CD1c-positive myeloid dendritic cell (primary cell): ENCODE measurements at regions not wholly inside any gene's neighbourhood (a gene's known extent, or its start where the extent isn't known, plus 50 kb on each side); places are given as distances from the start of the nearest gene placed in this dataset.

Source experiments
- DNase-seq: peaks from one replicate; pipeline ENCODE4 v3.0.0-alpha.2; 2016; ENCODE audit errors: extremely low spot score

DNA sequence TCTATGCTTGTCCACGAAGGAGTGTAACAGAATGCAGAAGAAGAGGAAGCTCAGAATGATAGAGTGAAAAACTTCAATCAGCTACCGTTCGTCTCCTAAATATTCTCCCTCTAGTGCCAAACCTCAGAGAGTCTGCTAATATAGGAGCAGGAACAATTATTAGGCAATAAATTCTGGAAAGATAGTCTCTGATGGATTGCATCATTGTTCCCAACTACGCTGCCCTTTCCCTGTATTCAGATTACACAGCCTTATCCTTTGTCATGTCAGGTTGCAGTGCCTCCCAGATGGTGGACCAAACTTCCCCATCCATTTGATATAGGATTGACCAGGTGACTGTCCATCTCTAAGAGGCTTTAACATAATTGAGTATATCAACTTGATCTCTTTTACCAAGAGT is 811.5 kb upstream of the CHAC2 start:
- no peak for DNase-seq

DNA sequence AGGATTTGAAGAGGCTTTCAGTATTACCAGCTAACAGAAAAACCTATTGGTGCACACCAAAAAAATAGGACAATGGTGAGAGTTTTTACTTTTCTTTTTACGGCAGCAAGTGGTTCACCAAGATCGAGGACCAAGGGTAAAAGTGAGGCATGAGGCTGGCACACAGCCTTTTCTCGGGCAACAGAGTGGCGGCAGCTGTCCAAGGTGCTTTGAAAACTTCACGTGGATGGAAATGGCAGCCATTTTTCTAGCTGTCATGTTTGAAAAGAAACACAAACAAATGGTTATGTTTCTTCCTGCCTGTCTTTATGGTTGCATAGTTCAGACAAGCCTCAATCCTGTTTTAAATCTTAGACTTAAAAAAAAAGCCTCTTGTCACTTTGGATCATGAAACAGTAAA is 812.5 kb upstream of the CHAC2 start:
- DNase-seq, result no peak

DNA sequence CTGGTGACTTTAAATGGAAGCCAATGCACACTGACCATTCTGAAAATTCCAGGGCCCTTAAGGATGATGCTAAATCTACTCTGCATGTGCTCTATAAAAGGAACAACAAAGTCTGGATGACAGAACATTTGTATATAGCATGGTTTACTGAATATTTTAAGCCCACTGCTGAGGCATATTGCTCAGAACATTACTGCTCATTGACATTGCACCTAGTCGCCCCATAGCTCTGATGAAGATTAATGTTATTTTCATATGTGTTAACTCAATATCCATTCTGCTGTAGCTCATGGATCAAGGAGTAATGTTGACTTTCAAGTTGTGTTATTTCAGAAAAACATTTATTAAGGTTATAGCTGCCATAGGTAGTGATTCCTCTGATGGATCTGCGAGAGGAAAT is 827.5 kb upstream of the CHAC2 start:
- no peak for DNase-seq

DNA sequence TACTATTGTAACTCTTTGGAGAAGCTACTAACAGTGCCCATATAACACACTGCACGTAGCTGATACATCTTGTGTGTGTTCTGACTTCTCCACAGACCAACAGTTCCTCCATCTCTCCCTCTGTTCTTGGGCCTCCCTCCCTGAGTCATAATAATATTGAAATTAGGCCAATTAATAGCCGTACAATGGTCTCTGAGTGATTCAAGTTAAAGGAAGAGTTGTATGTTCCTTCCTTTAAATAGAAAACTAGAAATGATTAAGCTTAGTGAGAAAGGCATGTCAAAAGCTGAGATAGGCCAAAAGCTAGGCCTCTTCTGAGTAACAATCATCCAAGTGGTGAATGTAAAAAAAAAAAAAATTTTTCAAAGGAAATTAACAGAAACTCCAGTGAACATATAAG is 828.4 kb upstream of the CHAC2 start:
- no peak for DNase-seq

DNA sequence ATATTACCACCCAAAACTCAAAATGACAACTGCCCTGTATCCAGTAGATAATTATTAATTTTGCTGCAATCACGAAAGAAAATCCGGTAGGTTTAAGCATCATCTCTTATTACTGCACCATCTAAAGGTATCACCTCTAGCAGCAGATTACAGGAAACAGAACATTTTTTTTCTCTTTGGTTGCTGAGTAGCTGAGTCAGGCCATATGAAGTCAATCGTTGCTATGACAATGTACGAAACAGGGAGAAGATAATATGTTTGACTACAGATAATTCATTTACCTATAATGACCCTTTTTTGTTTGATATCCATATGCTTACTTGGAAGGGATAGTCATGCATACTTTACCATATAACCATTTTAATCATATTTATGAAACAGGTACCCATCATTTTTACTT is 831.6 kb upstream of the CHAC2 start:
- DNase-seq, result no peak

DNA sequence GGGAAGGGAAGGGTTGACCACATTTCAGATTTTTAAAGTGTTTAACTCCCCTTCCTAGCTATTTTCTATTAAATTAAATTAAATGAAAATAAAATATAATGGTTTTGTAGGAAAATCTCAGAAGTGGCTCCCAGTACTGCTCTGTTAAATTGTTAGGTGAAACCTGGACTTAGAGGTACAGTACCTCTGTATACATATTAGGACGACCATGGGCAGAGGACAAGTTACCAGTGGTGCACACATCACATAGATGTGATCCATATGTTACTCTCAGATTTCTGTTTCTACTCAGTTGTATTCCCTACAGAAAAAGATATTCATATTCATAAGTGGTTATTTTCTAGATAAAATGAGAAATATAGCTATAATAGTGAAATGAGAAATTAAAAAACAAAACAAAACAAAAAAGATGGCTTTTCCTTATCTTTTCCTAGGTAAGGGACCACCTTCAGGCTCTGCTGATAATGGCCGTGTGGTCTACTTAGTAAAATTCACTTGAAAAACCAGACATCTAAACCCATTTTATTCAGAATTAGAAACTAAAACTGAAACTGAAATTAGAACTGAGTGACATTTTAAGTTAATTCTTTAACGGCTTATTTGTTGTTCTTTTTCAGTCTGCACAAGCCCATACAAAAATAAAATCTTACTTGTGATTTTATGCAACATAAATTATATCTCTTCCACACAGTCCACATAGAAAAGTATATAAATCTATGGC is 832.5 kb upstream of the CHAC2 start:
- no peak for DNase-seq

DNA sequence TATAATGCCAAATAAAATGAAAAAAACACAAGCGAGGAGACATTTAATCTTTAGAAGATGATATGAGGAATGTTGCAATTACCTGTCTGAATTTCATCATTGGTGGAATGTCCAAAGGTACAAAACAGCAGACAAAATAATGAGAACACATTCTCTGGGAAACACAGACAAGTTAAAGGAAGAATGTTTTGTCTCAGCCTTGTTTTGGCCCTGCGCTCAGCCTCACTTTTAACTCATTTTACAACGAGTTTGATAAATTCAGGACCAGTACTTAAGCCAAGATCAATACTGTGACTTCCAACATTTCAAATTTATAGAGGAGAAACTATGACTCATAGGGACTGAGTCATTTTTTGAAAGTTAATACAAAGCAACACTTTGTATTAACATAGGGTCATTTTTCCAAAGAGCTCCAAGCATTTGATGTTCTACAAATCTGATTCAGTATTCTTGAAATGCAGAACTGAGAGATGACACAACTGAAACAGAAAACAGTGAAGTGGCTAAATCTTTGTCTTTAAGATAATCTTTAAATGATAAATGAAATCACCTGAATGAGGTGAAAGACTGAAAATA is 833.2 kb upstream of the CHAC2 start:
- no peak for DNase-seq

DNA sequence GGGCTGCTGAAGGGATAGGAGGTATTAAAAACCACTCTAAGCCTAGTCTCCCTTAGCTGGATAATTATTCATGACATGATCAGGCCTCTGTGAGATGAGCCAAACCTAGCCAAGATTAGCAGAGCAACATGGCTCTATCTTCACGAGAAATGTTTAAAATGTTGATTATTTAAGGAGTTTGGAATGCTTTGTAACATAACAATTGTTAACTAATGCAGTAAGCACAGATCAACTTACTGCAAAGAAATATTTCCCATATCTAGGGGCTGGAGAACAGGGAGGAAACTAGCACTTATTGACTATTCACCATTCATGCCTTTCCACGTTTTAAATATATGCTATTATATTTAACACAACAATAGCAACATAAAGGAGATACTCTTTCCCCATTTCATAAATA is 833.7 kb upstream of the CHAC2 start:
- no peak for DNase-seq

DNA sequence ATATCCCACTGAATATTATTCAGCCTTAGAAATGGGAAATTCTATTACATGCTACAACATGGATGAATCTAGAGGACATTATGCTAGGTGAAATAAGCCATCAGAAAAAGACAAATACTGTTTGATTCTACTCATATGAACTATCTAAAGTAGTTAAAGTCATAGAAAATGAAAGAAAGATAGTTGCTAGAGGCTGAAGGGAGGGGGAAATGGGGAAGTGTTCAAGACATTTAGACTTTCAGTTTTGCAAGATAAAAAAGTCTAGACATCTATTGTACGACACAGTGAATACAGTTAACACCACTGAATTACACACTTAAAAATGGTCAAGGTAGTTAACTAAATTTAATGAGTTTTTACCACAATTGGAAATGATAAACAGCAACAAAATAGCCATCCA is 835.9 kb upstream of the CHAC2 start:
- DNase-seq, result no peak

DNA sequence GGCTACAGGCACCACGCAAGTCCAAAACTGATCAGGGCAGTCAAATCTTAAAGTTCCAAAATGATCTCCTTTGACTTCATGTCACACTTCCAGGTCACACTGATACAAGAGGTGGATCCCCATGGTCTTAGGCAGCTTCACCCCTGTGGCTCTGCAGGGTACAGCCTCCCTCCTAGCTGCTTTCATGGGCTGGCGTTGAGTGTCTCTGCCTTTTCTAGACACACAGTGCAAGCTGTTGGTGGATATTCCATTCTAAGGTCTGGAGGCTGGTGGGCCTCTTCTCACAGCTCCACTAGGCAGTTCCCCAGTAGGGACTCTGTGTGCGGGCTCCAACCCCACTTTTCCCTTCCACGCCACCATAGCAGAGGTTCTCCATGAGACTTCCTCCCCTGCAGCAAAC is 838.2 kb upstream of the CHAC2 start:
- DNase-seq, result no peak

DNA sequence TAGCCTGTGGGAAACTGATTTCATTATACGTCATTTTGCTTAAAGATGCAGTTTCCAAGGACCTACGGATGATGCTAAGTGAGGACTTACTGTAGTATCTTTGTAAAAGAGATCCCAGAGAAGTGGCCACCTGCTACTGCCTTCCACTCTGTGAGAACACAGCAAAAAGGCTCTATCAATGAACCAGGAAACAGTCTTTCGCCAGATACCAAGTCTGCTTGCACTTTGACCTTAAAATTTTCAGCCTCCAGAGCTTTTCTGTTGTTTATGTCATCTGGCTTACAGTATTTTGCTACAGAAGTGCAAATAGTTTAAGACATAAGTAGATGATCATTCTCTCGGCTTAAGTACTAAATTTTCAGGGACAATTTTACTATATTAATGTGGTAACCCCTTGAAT is 847.9 kb upstream of the CHAC2 start:
- no peak for DNase-seq

DNA sequence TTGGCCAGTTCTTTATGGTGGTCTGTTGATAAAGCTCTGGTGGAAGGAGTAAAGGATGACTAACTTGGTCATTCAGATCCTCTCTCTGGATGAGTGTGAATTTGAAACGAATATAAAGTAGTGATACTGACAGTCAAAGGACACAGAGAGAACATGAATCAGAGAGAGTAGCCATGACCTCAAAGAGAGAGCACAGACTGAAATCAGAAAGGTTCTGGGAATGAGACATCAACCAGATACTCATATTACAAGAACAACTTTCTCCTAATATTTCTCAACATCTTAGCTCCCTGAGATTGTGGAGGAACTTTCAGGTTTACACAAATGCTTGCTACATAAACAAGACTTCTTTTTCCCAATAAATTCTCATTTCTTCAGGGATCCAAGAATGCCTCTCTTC is 849.1 kb upstream of the CHAC2 start:
- DNase-seq, result no peak

DNA sequence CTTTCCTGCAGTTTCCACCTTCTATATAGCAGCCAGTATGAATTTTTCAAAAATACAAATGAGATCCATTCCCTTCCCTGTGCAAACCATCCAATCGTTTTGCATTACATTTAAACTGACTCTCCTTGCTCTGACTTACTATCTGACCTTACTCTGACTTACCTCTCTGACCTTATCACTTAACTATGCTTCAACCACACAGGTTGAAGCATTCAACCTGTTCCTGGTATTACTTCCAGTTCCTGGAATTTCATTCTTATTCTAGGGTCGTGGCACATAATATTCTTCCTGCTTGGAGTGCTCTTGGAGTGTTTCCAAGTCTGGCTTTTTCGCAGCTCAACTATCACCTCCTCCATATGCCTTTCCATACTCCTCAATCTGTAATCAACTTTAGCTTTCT is 850.6 kb upstream of the CHAC2 start:
- DNase-seq, result no peak

DNA sequence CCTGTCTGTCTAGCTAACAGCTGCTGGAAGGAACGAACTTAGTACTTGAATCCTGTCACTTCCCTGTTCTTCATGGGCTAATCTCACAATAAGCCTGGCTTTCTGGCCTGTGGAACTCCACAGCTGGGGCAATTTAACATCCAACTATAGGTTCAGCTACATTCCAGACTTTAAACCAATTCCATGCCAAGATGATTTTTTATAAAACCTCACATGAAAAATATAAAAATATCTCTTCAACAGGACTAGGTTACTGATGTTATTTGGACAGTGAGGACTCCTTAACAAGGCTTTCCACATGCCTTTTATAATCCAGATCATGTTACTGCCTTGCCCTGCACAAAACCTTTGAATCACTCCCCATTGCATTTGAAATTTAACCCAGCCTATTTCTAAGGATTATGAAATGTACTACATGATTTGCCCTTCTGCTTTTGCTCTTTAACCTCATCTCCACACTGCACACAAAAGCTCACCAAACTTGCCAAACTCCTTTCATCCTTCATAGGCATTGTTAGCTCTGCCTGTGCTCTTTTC is 863.2 kb upstream of the CHAC2 start:
- DNase-seq, result no peak

DNA sequence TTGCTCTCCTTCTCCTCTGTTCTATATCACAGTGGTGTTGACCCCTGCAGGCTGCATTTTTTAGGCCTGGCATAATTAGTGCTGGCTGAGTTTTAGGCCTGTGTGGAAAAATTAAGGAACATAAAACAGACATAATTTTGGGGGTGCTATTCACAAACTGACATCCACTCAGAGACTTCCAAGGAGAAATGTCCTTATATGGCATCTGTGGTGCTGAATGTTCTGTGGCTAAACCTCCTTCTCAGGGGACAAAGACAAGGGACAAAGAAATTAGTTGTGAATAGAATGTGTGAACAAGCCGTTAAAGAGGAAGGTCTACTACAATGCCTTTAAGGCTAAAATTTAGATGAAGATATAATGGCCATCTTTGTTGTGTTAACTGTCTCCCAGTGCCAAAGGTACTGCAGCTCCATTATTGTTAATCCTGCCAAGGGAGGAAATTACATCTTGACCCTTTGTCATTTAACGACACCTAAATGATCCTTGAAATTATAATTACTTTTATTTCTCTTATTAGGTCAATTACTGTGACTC is 870.0 kb upstream of the CHAC2 start:
- DNase-seq, result no peak

DNA sequence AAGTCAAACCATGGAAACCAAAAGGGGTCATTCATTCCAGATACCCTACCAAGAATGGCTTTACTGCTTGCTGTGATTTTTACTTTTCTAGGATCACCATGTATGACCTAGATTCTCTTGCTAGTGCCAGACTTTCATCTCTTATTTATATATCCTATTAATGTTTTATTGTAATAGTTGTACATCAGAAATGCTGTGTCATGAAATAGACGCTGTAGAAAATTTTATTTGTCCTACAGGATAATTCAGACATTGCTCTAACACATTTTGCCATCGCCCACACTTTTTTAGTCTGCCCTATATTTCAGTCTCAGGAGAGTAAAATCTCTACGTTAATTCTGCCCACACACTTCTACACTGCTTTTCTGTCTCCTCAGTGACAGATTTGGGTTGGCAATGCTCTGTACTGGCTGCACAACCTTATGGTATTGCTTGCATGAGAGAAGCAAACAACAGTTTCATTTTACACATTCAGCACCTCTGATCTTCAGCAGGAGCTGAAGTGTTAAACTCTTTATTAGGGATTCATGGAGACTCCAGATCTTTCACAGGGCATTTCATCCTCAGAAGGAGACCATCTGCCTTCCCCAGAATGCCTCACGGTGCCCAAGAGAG is 871.8 kb upstream of the CHAC2 start:
- DNase-seq, result no peak

DNA sequence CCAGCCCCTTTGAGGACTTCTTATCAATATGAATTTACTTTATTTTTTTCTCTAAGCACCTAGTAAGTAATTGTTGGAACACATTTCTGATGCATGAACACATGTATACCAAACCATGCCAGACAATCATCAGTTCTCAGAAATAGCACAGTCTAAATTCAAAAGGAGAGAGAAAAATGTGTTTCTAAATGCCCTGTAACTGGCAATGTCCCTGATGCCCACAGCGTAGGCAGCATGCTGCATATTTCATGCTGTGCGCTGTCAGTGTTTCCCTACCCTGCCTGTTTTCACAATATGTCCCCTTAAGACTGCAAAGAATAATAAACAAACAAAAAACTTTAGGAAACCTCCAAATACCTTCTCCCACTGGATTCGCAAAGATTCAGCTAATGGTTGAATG is 881.0 kb upstream of the CHAC2 start:
- no peak for DNase-seq

DNA sequence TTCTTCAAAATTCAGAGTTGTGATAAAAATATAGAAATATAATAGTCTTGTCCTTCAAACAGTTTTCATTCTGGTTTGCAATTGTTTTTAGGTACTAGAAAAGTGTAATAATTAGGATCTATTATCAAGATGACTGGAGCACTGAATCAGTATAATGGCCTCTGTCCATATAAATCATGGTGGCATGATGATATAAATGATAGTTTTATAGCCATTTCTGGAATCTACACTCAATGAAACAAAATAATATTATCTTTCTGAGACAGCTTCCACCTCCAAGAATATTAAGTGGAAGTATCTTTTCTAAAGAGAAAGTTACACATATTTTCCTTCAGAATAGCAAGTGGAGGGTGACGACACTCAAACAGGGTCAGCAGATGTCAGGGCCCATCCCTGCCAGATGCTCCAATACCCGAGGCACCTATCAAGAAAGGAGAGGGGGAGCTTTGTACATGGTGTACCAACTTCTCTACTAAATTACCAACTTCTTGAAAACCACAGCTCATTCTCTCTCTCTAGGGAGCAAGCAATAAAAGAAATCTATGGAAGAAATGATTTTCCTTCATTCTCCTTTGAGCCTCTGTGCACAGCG is 882.7 kb upstream of the CHAC2 start:
- DNase-seq, result no peak

DNA sequence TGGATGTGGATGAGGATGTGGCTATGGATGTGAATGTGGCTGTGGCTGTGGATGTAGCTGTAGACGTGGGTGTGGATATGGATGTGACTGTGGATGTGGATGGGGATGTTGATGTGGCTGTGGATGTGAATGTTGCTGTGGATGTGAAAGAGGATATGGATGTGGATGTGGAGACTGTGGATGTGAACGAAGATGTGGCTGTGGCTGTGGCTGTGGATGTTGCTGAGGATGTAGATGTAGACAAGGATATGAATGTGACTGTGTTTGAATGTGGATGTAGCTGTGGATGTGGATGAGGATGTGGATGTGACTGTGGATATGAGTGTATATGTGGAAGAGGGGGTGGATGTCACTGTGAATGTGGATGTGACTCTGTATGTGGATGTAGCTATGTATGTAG is 884.6 kb upstream of the CHAC2 start:
- no peak for DNase-seq

DNA sequence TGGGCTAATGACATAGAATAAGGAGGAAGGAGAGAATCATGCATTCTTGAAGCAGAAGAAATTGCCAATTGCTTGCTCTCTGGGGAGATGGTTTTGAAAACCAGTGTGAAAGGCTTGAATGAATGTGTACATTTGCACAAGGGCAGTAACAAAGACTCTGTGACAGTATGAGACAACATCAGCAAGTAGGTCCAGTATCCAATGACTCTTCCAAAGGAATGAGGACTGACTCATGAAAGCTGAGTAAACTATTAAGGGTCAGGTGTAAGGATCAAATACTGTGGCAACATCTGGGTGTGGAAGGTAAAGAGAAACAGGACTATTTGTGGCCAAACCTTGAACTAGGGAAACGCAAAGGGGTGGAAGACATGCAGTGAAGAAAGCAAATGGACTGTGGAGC is 886.0 kb upstream of the CHAC2 start:
- DNase-seq, result no peak

DNA sequence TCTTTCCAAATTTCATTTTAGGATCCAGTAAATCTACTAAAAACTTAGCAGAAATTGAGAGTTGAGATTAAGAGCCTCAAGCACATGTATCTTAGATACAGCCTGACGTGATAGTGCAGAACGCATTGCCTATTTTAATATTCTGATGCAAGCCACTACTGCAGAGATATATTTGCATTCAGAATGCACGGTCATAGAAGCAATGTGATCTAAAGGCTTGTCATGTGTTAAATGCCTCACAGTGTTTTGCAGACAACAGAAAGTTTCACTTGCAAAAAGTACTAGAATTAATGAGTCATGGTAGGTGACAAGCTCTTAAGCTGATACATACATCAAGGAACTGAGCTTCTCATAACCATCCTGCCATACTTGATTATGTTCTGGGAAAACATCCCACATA is 886.7 kb upstream of the CHAC2 start:
- no peak for DNase-seq

DNA sequence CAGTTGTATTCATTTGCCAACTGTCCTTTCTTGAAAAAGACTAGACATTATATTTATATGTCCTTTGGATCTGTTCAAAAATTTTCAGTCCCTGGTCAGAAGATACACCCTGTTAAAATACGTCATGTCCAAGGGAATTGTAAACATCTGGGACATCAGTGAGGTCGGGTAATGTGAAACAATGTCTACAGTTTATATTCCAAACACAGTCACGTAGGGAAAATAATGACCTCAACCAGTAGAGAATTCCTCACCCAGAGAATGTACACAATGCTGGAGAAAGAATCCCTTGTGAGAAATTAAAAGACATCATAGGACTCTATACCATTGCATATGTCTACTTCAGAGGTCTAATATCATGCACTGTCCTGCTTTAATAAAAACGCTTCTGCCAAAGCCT is 888.0 kb upstream of the CHAC2 start:
- no peak for DNase-seq

DNA sequence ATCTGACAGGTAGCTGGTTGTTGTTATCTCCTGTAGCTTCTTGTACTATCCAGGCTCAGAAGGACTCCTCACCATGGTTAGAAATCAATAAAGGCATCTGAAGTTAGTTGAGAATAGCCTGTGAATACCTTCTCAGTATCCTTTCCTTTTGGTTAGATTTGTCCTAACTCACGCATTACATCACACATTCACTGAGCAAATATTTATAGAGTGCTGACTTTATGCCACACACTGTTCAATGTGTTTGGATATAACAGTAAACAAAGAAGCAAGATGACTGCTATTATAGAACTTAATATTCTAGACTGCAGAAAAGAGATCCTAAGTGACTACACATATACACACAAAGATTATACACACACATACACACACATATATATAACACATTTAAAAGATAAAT is 889.9 kb upstream of the CHAC2 start:
- no peak for DNase-seq
